Lower leg skin (tissue), 4 donors: ENCODE measurements at regions not wholly inside any gene's neighbourhood (a gene's known extent, or its start where the extent isn't known, plus 50 kb on each side); places are given as distances from the start of the nearest gene placed in this dataset.

Experiments used
- DNase-seq, 2 donors: peaks; one replicate each; pipeline ENCODE4 v3.0.0-alpha.2; 2019; ENCODE audit warnings: low spot score in 2 of 2
- H3K4me3 ChIP-seq: fragments of 200-600 bp; sonication (generic); 2 replicates; pipeline ENCODE4 v1.5.1; 2017; ENCODE audit warnings: mild to moderate bottlenecking, low read depth; ENCODE audit not compliant: poor library complexity, severe bottlenecking
- POLR2A ChIP-seq, 2 donors: fragments of 450-650 bp; IDR thresholded peaks; one replicate each; pipeline ENCODE4 v1.6.1; 2016 to 2017; ENCODE audit warnings: antibody characterized with exemption in 2 of 2, mild to moderate bottlenecking in 1 of 2, moderate library complexity in 1 of 2
- WGBS, 2 donors: methylation state at CpG; one replicate each; pipeline ENCODE4 v1.1.5; 2018; 5-methylcytosine and 5-hydroxymethylcytosine counted together
- intact Hi-C: fragments of 100-400 bp; cut with DNase I; formaldehyde crosslinking; loops from one replicate; pipeline ENCODE4 v1.15.0; 2023; ENCODE audit warnings: low total_unique reads
- TF ChIP-seq, protein P1 (sequence below), 3 donors: fragments of 450-650 bp; IDR thresholded peaks; one replicate each; pipeline ENCODE4 v1.5.1; 2016; ENCODE audit warnings: antibody characterized with exemption in 3 of 3, mild to moderate bottlenecking in 3 of 3, moderate library complexity in 2 of 3

DNA sequence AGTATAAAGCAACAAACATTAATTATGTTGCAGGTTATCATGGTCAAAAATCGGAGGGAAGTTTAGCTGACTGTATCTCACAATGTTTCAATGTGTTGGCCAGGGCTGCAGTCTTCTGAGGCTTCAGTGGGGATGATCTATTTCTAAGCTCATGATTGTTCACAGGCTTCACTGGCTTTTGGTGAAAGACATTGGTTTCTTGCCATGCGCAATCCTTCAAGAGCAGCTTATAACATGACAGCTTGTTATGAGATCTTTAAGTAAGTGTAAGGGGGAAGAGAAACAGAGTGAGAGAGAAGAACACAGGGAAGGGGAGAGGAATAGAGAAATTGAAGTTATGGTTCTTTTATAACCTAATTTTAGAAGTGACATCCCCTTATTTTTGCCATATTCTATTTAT lies 385.9 kb upstream of the CHD1 start:
- intact Hi-C loops, result no loop called here
- H3K4me3 ChIP-seq, result no peak overlapping the region
- TF ChIP-seq, protein P1, sequence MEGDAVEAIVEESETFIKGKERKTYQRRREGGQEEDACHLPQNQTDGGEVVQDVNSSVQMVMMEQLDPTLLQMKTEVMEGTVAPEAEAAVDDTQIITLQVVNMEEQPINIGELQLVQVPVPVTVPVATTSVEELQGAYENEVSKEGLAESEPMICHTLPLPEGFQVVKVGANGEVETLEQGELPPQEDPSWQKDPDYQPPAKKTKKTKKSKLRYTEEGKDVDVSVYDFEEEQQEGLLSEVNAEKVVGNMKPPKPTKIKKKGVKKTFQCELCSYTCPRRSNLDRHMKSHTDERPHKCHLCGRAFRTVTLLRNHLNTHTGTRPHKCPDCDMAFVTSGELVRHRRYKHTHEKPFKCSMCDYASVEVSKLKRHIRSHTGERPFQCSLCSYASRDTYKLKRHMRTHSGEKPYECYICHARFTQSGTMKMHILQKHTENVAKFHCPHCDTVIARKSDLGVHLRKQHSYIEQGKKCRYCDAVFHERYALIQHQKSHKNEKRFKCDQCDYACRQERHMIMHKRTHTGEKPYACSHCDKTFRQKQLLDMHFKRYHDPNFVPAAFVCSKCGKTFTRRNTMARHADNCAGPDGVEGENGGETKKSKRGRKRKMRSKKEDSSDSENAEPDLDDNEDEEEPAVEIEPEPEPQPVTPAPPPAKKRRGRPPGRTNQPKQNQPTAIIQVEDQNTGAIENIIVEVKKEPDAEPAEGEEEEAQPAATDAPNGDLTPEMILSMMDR (IDR thresholded peaks at IDR 0.05), result no peak
- TF ChIP-seq POLR2A (IDR thresholded peaks at IDR 0.05), result no peak
- WGBS, 2 donors, result 73 to 91% methylated on average over 2 of the region's 2 CpGs
- DNase-seq, result no peak

DNA sequence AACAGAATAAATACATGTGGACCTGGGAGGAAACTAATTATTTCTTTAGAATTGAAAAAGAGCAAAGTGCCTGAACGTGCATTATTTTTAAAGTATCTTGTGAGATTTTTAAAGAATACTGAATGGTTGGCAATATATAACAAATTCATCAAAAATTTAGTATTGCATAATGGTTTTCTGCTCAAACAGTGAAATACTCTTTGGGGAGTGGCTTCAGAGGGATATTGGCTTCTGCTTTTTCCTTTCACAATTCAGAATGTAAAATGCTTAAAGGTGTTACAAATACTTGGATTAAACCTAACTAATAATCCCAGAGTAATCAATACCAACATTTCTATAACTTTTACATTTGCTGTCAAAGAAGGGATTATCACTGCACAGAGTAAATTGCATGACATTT lies 379.3 kb upstream of the CHD1 start:
- no peak for TF ChIP-seq POLR2A (IDR thresholded peaks at IDR 0.05)
- TF ChIP-seq, protein P1 (IDR thresholded peaks at IDR 0.05), result no peak
- 47 to 50% methylated on average over 1 of the region's 1 CpG for WGBS, 2 donors
- H3K4me3 ChIP-seq, result no peak overlapping the region
- no peak for DNase-seq
- intact Hi-C loops, result loop anchor here (5.0 kb wide), 1 partner anchor 1616 kb away; no protein-coding TSS in a partner anchor

DNA sequence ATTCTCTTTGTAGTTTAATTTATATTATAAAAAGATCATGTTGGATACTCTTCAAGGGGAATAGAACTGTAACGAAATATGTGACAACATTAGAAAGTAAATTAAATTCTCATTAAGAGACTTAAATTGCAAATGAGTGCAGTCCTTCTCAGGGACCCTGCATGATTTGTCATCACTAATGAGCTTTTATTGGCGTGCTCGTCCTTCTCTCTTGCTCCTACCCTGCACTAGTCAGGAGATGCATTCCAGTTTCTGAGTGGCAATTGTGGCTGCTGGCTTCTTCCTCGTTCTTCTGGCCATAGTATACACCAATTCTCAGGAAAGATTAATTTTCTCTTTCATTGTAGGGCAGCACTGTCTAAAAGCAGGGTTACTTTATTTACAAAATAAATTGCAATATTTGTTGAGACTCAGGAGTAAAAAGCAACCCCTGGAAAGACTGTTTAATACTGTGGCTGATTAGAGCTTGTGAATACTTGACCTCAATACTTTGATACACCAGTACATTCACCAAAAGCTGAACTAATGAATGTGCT lies 376.3 kb upstream of the CHD1 start:
- WGBS, 2 donors, result 70 to 71% methylated on average over 4 of the region's 4 CpGs
- TF ChIP-seq POLR2A (IDR thresholded peaks at IDR 0.05), result no peak
- TF ChIP-seq, protein P1 (IDR thresholded peaks at IDR 0.05), result no peak
- no peak overlapping the region for H3K4me3 ChIP-seq
- intact Hi-C loops, result loop anchor here (5.0 kb wide), 1 partner anchor 1613 kb away; no protein-coding TSS in a partner anchor
- DNase-seq, result no peak

DNA sequence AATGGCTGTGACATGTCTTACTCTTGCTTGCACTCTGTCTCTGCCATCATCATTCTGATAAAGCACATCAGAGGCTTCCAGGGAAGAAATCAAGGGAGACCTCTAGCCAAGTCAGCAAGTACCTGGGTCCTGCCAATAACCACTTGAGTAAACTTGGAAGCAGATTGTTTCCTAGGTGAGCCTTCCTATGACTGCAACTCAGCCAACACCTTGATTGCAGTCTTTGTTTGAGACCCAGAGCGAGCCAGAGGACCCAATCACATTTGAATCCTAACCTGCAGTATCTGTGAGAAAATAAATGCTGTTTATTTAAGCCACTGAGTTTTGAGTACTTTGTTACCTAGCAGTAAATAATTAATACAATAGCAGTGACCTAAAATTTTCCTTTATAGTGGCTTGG lies 356.8 kb upstream of the CHD1 start:
- WGBS, 2 donors, result 56 to 74% methylated on average over 1 of the region's 1 CpG
- H3K4me3 ChIP-seq, result no peak overlapping the region
- intact Hi-C loops, result no loop called here
- DNase-seq, result no peak
- TF ChIP-seq POLR2A (IDR thresholded peaks at IDR 0.05), result no peak
- TF ChIP-seq, protein P1 (IDR thresholded peaks at IDR 0.05), result no peak

DNA sequence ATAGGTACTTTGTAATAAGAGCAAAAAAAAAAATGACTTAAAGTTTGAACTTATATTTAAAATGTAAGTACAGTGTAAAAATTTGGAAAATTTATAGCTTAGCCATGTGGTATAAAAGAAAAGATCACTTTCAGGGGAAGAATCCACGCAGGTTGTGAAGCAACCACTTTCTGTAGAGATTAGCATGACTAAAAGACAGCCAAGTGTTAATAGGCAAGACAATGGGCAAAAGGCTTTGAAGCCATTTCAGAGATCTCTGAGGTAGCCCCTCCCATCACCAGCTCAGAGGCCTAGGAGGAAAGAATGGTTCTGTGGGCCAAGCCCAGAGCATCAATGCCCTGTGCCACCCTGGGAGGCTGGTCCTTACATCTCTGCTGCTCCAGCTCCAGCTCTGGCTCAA lies 346.3 kb upstream of the CHD1 start:
- H3K4me3 ChIP-seq, result no peak overlapping the region
- no peak for DNase-seq
- no peak for TF ChIP-seq POLR2A (IDR thresholded peaks at IDR 0.05)
- TF ChIP-seq, protein P1 (IDR thresholded peaks at IDR 0.05), result no peak
- 93 to 97% methylated on average over 1 of the region's 1 CpG for WGBS, 2 donors
- intact Hi-C loops, result no loop called here

DNA sequence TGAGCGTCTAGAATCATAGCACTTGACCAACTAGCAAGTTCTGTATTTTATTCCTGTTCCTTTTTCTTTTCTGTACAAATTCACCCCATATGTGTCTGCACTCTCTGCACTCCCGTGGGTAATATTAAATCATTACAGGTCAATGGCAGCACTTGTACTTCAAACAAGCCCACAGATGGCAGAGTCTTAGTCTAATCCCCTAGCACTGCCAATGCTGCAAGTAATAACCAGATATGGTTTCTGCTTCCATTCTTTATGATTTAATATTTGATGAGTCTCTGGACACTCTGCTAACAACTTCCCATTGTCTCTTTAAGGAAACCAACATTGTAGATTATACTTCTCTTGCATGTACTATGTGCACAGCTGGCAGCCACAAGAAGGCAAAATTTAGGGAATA lies 343.8 kb upstream of the CHD1 start:
- WGBS, 2 donors, result 51 to 52% methylated on average over 2 of the region's 2 CpGs
- DNase-seq, result no peak
- TF ChIP-seq, protein P1 (IDR thresholded peaks at IDR 0.05), result no peak
- no peak for TF ChIP-seq POLR2A (IDR thresholded peaks at IDR 0.05)
- intact Hi-C loops, result no loop called here
- no peak overlapping the region for H3K4me3 ChIP-seq
